SK-N-SH (cell line): ENCODE measurements at regions not wholly inside any gene's neighbourhood (a gene's known extent, or its start where the extent isn't known, plus 50 kb on each side); places are given as distances from the start of the nearest gene placed in this dataset.

ENCODE experiments used
- FOXM1 ChIP-seq: IDR thresholded peaks from 2 replicates; pipeline ENCODE4 v1.4.0; 2012; ENCODE audit warnings: low read depth, mild to moderate bottlenecking
- JUND ChIP-seq: IDR thresholded peaks from 2 replicates; pipeline ENCODE4 v1.4.0; 2012
- NFIC ChIP-seq: IDR thresholded peaks from 2 replicates; pipeline ENCODE4 v1.4.0; 2012; ENCODE audit warnings: borderline replicate concordance
- RAD21 ChIP-seq: IDR thresholded peaks from 2 replicates; pipeline ENCODE4 v1.6.1; 2012; ENCODE audit warnings: mild to moderate bottlenecking, low read length
- SIN3A ChIP-seq: IDR thresholded peaks from 2 replicates; pipeline ENCODE4 v1.6.1; 2012; ENCODE audit warnings: low read depth, mild to moderate bottlenecking, low read length, moderate library complexity, borderline replicate concordance
- TF ChIP-seq, protein P1 (sequence below): fragments of 200-600 bp; sonication (generic); IDR thresholded peaks from 2 replicates; pipeline ENCODE4 v1.6.1; 2017; ENCODE audit warnings: antibody characterized with exemption, mild to moderate bottlenecking, moderate library complexity

DNA sequence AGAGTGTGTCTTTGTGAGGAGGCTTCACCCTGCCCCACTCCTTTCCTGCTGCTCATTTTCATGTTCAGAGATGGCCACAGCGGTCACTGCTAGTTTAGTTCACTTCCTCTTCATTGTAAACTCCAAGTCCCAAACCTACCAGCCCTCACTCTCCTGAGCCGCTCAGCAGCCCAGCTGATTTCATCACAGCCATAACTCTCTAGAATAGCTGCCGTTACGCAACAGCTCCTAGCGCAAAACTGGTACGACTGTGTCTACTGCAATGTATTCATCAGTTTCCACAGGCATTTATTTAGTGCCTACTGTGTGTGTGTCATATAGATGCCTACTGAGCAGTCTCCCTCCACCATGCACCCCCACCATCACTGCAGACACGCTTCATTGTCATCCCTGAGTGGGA is 233.5 kb upstream of the RPL38 start:
- no peak for TF ChIP-seq JUND
- TF ChIP-seq RAD21 = no peak
- no peak for TF ChIP-seq SIN3A
- no peak for TF ChIP-seq NFIC
- TF ChIP-seq, protein P1, sequence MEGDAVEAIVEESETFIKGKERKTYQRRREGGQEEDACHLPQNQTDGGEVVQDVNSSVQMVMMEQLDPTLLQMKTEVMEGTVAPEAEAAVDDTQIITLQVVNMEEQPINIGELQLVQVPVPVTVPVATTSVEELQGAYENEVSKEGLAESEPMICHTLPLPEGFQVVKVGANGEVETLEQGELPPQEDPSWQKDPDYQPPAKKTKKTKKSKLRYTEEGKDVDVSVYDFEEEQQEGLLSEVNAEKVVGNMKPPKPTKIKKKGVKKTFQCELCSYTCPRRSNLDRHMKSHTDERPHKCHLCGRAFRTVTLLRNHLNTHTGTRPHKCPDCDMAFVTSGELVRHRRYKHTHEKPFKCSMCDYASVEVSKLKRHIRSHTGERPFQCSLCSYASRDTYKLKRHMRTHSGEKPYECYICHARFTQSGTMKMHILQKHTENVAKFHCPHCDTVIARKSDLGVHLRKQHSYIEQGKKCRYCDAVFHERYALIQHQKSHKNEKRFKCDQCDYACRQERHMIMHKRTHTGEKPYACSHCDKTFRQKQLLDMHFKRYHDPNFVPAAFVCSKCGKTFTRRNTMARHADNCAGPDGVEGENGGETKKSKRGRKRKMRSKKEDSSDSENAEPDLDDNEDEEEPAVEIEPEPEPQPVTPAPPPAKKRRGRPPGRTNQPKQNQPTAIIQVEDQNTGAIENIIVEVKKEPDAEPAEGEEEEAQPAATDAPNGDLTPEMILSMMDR = no peak
- no peak for TF ChIP-seq FOXM1
